Cardiac fibroblast (primary cell): ENCODE measurements at regions not wholly inside any gene's neighbourhood (a gene's known extent, or its start where the extent isn't known, plus 50 kb on each side); places are given as distances from the start of the nearest gene placed in this dataset.

Experiments
- DNase-seq, 2 donors: peaks; one replicate each; pipeline versions ENCODE4 v3.0.0 to v3.0.0-alpha.2; 2010; ENCODE audit warnings: low read depth in 2 of 2
- H3K4me3 ChIP-seq, 2 donors: replicated peaks in 1 of 2; 1 replicate in 1 of 2; 2 replicates in 1 of 2; pipeline ENCODE4 v1.5.1; 2011; ENCODE audit warnings: low read depth in 2 of 2, low read length in 2 of 2, mild to moderate bottlenecking in 2 of 2, moderate library complexity in 1 of 2
- TF ChIP-seq, protein P1 (sequence below): IDR thresholded peaks from one replicate; pipeline ENCODE4 v1.5.1; 2011; ENCODE audit warnings: low read depth, mild to moderate bottlenecking, low read length, inconsistent platforms

DNA sequence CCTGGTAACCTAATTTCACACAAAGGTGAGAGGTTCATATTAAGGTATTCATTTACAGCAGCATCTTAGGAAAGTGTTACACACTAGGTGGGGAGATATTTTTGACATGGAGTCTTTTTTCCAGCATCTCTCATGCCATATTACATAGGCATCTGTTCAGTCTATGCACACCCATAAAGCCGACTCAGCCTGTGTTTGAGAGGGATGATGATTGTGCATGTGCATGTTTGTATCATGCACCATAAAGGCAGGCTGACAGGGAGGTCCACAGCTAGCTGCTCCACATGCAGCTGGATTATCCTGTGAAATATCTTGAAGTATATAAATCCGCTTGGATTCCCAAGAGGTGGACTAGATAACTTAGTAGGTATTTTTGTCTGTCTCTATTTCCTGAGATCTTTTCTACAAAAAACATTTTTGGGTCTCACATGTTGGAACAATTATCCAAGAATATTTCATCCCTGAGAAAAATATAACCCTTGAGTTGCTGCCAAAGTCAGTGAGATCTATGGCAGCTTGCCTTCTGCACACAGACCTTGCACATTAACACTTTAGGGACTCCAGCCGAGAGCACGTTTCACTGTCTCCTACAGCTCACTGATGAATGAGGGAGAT is 288.4 kb upstream of the DPH6 start:
- no peak for DNase-seq
- TF ChIP-seq, protein P1, sequence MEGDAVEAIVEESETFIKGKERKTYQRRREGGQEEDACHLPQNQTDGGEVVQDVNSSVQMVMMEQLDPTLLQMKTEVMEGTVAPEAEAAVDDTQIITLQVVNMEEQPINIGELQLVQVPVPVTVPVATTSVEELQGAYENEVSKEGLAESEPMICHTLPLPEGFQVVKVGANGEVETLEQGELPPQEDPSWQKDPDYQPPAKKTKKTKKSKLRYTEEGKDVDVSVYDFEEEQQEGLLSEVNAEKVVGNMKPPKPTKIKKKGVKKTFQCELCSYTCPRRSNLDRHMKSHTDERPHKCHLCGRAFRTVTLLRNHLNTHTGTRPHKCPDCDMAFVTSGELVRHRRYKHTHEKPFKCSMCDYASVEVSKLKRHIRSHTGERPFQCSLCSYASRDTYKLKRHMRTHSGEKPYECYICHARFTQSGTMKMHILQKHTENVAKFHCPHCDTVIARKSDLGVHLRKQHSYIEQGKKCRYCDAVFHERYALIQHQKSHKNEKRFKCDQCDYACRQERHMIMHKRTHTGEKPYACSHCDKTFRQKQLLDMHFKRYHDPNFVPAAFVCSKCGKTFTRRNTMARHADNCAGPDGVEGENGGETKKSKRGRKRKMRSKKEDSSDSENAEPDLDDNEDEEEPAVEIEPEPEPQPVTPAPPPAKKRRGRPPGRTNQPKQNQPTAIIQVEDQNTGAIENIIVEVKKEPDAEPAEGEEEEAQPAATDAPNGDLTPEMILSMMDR: no peak
- H3K4me3 ChIP-seq: no peak overlapping the region

DNA sequence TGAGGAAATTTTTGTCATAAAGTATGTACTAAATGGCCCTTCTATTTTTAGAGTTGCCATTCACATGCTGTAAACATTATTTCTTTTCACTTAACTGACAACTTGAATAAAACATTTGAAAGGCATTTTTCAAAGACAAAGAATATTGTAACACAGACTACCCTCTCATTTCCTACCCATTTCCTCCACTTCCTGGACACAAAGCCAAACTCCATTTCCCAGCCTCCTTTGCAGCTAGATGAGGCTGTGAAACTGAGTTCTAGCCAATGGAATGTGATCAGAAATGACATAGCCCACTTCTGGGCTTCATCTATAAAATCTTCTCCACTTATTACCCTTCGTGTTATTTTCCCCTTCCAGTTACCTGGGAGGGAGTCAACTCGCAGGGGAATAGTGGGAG is 288.9 kb upstream of the DPH6 start:
- no peak overlapping the region for H3K4me3 ChIP-seq
- DNase-seq: no peak
- TF ChIP-seq, protein P1: no peak

DNA sequence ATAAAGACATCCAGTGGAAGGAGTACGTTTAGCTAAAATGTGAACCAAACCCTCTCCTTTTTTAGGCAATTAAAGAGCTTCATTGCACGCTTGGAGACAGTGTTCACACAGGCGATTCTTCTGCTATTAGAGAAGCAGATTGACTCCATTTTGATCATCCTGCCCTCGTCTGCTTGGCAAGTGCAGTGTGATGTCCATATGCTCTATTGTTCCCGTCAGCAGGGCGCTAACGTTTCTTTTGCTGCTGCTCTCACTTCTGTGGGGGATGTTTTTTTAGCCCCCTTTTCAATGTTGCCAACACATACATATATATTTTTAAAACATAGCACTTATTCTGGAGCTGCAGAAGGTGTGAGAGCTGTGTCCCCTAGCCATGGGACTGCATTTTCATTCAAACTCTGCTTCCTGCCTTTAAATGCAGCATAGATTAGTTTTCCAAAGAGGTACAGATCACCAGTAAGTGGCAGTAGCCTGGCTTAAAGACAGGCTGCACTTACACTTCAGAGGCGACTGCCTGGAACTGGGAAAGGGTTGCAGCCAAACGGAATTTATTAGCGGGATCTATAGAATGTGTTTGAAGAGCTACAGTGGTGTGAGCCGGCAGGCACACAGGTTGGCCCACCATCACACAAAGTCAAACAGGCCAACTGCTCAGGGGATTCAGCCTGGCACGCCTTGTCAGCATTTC is 292.6 kb upstream of the DPH6 start:
- no peak for DNase-seq
- TF ChIP-seq, protein P1: no peak
- no peak overlapping the region for H3K4me3 ChIP-seq

DNA sequence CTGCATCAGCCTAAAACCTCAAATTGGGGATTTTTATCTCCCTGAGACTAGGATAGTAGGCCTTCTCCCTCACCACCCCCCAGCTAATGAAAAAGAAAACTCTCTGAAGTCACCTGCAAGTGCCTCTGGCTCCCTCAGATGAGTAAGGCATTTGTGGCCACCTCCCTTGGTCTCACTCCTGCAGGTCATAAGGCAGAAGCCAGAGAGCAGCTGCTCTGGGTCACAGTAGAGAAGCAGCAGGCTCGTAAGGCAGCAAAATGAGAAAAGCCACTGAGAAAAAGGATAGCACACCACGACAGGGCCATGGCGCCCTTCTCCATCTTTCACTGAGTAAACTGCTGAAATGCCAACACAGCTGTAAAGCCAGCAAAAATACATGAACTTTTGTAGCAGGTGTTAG is 296.7 kb upstream of the DPH6 start:
- TF ChIP-seq, protein P1: no peak
- H3K4me3 ChIP-seq: no peak overlapping the region
- no peak for DNase-seq

DNA sequence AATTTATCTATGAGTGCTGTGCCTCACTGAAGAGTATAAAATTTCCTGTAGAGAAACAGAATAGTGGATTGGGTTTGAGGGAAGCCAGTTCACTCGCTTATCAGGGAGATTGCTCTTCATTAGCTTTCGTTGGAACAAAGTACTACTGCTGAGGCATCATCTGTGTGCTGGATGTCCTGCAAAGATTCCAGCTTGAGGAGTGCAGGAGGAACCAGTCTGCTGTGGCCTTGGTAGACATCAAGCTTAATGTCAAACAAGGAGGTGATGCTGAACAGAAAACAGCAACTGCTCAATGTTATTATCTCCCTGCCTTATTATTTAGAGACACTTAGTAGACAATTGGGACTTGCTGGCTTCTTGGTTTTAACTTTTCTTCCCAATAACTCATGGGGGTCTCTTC is 297.5 kb upstream of the DPH6 start:
- DNase-seq: no peak
- TF ChIP-seq, protein P1: no peak
- no peak overlapping the region for H3K4me3 ChIP-seq

DNA sequence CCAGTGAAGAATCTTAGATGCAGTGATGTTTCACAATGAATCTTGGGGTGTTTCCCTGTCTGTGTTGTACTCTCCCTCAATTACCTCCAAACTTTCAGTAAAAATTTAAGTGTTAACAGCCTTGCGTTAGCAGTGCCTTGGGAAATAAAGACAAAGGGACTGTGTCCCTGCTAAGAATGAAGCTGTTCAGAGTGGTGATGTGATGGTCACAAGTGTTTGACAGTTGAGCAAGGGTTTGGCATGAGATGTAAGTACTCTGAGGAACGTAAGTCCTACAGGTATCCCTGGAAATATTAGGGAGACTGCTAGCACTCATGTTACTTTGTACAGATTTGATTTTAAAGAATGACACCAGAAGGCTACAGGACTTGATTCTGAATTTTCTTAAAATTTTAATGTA is 304.3 kb upstream of the DPH6 start:
- no peak overlapping the region for H3K4me3 ChIP-seq
- DNase-seq: no peak
- TF ChIP-seq, protein P1: no peak
